ENCODE measurements at regions not wholly inside any gene's neighbourhood (a gene's known extent, or its start where the extent isn't known, plus 50 kb on each side); places are given as distances from the start of the nearest gene placed in this dataset.

DNA sequence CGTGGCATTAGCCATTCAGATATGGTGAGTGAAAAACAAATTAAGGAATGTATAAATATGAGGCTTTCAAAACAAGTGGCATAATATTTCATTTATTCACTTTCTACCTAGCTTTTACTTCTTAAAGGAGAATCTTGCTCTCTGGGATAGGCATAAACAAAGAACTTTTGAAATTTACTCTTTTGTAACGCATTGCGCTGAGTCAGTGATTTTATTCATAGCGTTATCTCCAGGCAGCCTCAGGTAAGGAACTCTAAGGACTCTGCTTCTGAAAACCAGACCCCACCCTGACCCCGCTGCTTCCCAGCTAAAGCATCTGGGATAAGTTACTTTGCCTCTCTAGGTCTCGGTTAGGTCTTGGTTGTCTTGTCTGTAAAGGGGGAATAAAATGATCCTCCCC is 234.7 kb downstream of the MYLK4 start:
- Histone ChIP-seq H3K27ac (ENCODE audit: extremely low read length, insufficient read depth, low read length) (no peak overlapping the region), H3K4me1 (ENCODE audit: insufficient read depth, low read length) (peaks cover 36% of the 10 kb centered on the region), H3K4me2 (ENCODE audit: low read depth, low read length) (no peak overlapping the region; the same call in 1 of the 2 replicates), H3K79me2 (ENCODE audit: insufficient read depth, low read length) (no peaks in the 10 kb centered on the region), H3K9ac (ENCODE audit: insufficient read depth, low read depth, low read length) (no peak overlapping the region), H3K27me3 (ENCODE audit: control insufficient read depth in 1 of 2, insufficient read depth in 2 of 2, low read length in 2 of 2) (no peaks in the 10 kb centered on the region), H4K20me1 (ENCODE audit: insufficient read depth, low read length) (no peaks in the 10 kb centered on the region), H3K4me3 (replicated peaks in 1 of 3; ENCODE audit: insufficient read depth in 1 of 3, low read depth in 2 of 3, low read length in 3 of 3) (no peak overlapping the region), H3K9me3 (ENCODE audit: low read length) (peaks cover 10% of the 10 kb centered on the region), H2AFZ (ENCODE audit: low read length) (no peak overlapping the region), H3K36me3 (replicated peaks in 1 of 2; ENCODE audit: control insufficient read depth in 1 of 2, insufficient read depth in 2 of 2, low read length in 2 of 2) (no peaks in the 10 kb centered on the region)
- in situ Hi-C loops (cut with HindIII; ENCODE audit: extremely low pct_ligation_motif_present, low pct_unique_long_range_greater_than_20kb) (no loop called here), intact Hi-C loops (cut with micrococcal nuclease; ENCODE audit: unreplicated experiment) (no loop called here)
- ATAC-seq (no peak), FAIRE-seq (no peak), DNase-seq (ENCODE audit: low spot score) (no peak)
- ChIA-PET CTCF (ENCODE audit: low intra/inter-chr PET ratio, low total read pairs) (no interaction called here), POLR2A (interaction anchor here (1.4 to 2.2 kb wide), 3 partner anchors 8 to 69 kb away, joined by 4 to 10 read pairs (median 8); no protein-coding TSS in a partner anchor)
- BruUV-seq (replicated peaks), result no TSS peak
- 95% methylated on average over 6 of the region's 6 CpGs for WGBS (ENCODE audit: low lambda C conversion rate)
- TF ChIP-seq SMARCC2 (IDR thresholded peaks at IDR 0.05) (no peak), MAFK (conservative IDR thresholded peaks at IDR 0.05 in 1 of 2, IDR thresholded peaks at IDR 0.05 in 1 of 2; ENCODE audit: low read length in 2 of 2) (peak; percentile 93 to 96), MAFF (IDR thresholded peaks at IDR 0.05; ENCODE audit: low read depth, low read length) (peak; percentile 91)

DNA sequence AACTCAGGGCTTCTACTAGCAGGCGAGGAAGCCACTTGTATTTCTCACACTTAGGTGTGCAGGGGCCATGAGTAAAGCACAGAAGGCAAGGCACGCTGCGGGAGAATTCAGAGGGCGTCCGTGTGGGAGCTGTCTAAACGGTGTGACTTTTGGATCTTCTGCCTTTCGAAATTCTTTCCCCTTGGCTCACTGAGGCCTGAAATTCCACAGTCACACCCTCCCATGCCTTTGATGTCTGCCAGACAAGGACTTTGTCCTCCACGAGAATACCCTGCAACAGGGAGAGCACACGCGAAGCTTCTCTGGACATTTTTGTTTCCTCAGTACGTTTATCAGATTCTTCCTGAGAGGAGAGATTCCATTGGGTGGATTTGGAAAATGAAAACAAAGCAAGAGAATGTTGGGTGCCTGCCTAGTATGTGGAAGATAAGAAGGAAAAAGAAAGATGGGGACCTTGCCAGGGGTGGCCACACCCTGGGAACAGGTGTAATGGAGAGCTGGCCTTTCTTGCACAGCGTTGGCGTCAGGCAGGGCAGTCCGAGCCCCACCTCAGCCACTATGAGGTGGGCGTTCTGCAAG is 235.7 kb downstream of the MYLK4 start:
- H3K9ac ChIP-seq (ENCODE audit: insufficient read depth, low read depth, low read length), result peak overlapping the region; percentile 50
- POLR2A ChIA-PET, result interaction anchor here (1.4 to 2.2 kb wide), 4 partner anchors 9 to 68 kb away, joined by 4 to 10 read pairs (median 7); no protein-coding TSS in a partner anchor
- FAIRE-seq, result peak; percentile 100
- DNase-seq (ENCODE audit: low spot score), result peak; percentile 99
- no peaks in the 10 kb centered on the region for H3K79me2 ChIP-seq (ENCODE audit: insufficient read depth, low read length)
- BruUV-seq (replicated peaks), result no TSS peak
- H3K27ac ChIP-seq (ENCODE audit: extremely low read length, insufficient read depth, low read length), result peak overlapping the region; percentile 67
- in situ Hi-C loops (cut with HindIII; ENCODE audit: extremely low pct_ligation_motif_present, low pct_unique_long_range_greater_than_20kb) (no loop called here), intact Hi-C loops (cut with micrococcal nuclease; ENCODE audit: unreplicated experiment) (loop anchor here (1.0 kb wide), 1 partner anchor 9 kb away; no protein-coding TSS in a partner anchor)
- peak; percentile 96 for ATAC-seq
- H3K4me2 ChIP-seq (ENCODE audit: low read depth, low read length), result peak overlapping the region; percentile 81
- H3K9me3 ChIP-seq (ENCODE audit: low read length), result peaks cover 5% of the 10 kb centered on the region
- H3K4me3 ChIP-seq (replicated peaks in 1 of 3; ENCODE audit: insufficient read depth in 1 of 3, low read depth in 2 of 3, low read length in 3 of 3), result peak overlapping the region; percentile 29 to 43 (median 42)
- H3K27me3 ChIP-seq (ENCODE audit: control insufficient read depth in 1 of 2, insufficient read depth in 2 of 2, low read length in 2 of 2), result no peaks in the 10 kb centered on the region
- CTCF ChIA-PET (ENCODE audit: low intra/inter-chr PET ratio, low total read pairs), result interaction anchor here (1.4 kb wide), 1 partner anchor 9 kb away, joined by 4 read pairs; no protein-coding TSS in a partner anchor
- WGBS (ENCODE audit: low lambda C conversion rate), result 3% methylated on average over 15 of the region's 15 CpGs
- H4K20me1 ChIP-seq (ENCODE audit: insufficient read depth, low read length), result no peaks in the 10 kb centered on the region
- H2AFZ ChIP-seq (ENCODE audit: low read length), result peak overlapping the region; percentile 7
- no peaks in the 10 kb centered on the region for H3K36me3 ChIP-seq (replicated peaks in 1 of 2; ENCODE audit: control insufficient read depth in 1 of 2, insufficient read depth in 2 of 2, low read length in 2 of 2)
- H3K4me1 ChIP-seq (ENCODE audit: insufficient read depth, low read length), result peaks cover 36% of the 10 kb centered on the region
- TF ChIP-seq, protein P1, sequence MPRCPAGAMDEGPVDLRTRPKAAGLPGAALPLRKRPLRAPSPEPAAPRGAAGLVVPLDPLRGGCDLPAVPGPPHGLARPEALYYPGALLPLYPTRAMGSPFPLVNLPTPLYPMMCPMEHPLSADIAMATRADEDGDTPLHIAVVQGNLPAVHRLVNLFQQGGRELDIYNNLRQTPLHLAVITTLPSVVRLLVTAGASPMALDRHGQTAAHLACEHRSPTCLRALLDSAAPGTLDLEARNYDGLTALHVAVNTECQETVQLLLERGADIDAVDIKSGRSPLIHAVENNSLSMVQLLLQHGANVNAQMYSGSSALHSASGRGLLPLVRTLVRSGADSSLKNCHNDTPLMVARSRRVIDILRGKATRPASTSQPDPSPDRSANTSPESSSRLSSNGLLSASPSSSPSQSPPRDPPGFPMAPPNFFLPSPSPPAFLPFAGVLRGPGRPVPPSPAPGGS (CRISPR knock-in tag; IDR thresholded peaks at IDR 0.05), result no peak
- no peak for TF ChIP-seq POLR2AphosphoS5 (IDR thresholded peaks at IDR 0.05; ENCODE audit: low read depth, low read length)
- TF ChIP-seq CHD2 (IDR thresholded peaks at IDR 0.05; ENCODE audit: low read depth, low read length), result peak; percentile 62; the same call in 1 of the 2 replicates
- TF ChIP-seq ZNF446 (CRISPR knock-in tag; IDR thresholded peaks at IDR 0.05), result no peak
- no peak for TF ChIP-seq ZNF224 (CRISPR knock-in tag; IDR thresholded peaks at IDR 0.05)
- peak; percentile 70; the same call in 1 of the 2 replicates for TF ChIP-seq ZNF629 (CRISPR knock-in tag; conservative IDR thresholded peaks at IDR 0.05)
- TF ChIP-seq ERF (CRISPR knock-in tag; IDR thresholded peaks at IDR 0.05), result peak; percentile 88
- TF ChIP-seq ZNF761 (CRISPR knock-in tag; conservative IDR thresholded peaks at IDR 0.05), result no peak
- no peak; the same call in 1 of the 2 replicates for TF ChIP-seq TAF1 (CRISPR knock-in tag; IDR thresholded peaks at IDR 0.05)
- no peak for TF ChIP-seq HMGA1 (CRISPR knock-in tag; conservative IDR thresholded peaks at IDR 0.05)
- no peak for TF ChIP-seq ZNF713 (CRISPR knock-in tag; IDR thresholded peaks at IDR 0.05)
- no peak for TF ChIP-seq ZNF253 (CRISPR knock-in tag; IDR thresholded peaks at IDR 0.05; ENCODE audit: borderline replicate concordance)
- no peak for TF ChIP-seq RFX3 (CRISPR knock-in tag; IDR thresholded peaks at IDR 0.05)
- no peak for TF ChIP-seq CBX5 (CRISPR knock-in tag; IDR thresholded peaks at IDR 0.05; ENCODE audit: borderline replicate concordance)
- TF ChIP-seq GFI1 (CRISPR knock-in tag; IDR thresholded peaks at IDR 0.05; ENCODE audit: borderline replicate concordance), result peak; percentile 37; the same call in 1 of the 2 replicates
- TF ChIP-seq SMARCC2 (IDR thresholded peaks at IDR 0.05), result no peak
- peak; percentile 88; the same call in 1 of the 2 replicates for TF ChIP-seq AHR (CRISPR knock-in tag; IDR thresholded peaks at IDR 0.05)
- 0 out of 2 replicates have a peak, but pooled peaks have one; percentile 41 for TF ChIP-seq ZNF256 (CRISPR knock-in tag; conservative IDR thresholded peaks at IDR 0.05)
